ENCODE measurements at regions not wholly inside any gene's neighbourhood (a gene's known extent, or its start where the extent isn't known, plus 50 kb on each side); places are given as distances from the start of the nearest gene placed in this dataset.

DNA sequence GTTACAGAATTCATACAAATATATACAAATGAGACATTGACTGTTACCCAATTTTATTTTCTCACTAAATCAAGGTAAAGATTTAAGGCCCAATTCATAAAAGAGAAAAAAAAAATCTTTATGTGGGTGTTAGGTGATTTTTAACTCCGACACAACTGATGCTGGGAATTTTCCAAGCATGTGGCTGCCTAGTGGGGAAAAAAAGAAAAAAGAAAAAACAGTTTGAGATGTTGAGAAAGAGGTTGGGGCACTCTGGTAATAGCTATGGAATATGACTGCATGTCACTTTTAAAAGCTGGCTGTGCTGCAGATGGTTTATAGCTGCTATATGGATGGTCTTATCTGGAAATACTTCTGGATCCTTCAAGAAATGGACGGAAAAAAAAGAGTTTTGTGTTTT, 739.9 kb upstream of the SOX9 start:
- TF ChIP-seq, protein P1, sequence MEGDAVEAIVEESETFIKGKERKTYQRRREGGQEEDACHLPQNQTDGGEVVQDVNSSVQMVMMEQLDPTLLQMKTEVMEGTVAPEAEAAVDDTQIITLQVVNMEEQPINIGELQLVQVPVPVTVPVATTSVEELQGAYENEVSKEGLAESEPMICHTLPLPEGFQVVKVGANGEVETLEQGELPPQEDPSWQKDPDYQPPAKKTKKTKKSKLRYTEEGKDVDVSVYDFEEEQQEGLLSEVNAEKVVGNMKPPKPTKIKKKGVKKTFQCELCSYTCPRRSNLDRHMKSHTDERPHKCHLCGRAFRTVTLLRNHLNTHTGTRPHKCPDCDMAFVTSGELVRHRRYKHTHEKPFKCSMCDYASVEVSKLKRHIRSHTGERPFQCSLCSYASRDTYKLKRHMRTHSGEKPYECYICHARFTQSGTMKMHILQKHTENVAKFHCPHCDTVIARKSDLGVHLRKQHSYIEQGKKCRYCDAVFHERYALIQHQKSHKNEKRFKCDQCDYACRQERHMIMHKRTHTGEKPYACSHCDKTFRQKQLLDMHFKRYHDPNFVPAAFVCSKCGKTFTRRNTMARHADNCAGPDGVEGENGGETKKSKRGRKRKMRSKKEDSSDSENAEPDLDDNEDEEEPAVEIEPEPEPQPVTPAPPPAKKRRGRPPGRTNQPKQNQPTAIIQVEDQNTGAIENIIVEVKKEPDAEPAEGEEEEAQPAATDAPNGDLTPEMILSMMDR (IDR thresholded peaks at IDR 0.05; ENCODE audit: low read depth, low read length, missing control alignments), result no peak
- in situ Hi-C loops (cut with HindIII; ENCODE audit: low sequenced_read_pairs), result no loop called here
- DNase-seq (ENCODE audit: low read depth), result no peak
- H3K4me3 ChIP-seq (ENCODE audit: low read depth, low read length), result no peak overlapping the region

DNA sequence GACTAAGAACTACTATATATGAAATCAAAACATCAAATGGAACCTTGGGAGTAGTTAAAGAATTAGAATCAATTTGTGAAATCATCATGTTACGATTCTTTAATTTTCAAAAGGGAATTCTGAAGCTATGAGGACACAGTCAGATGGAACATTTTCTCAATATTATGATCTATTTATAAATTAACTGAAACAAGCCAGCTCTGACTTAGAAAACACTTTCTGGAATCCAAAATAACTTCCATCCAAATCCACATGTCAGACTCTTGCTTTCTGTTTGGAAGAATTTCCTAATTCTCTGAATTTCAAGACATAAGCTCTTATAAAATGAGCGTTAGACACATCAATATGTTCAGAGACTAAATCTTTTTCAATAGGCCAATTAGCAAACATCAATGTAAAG, 737.7 kb upstream of the SOX9 start:
- DNase-seq (ENCODE audit: low read depth), result no peak
- no peak overlapping the region for H3K4me3 ChIP-seq (ENCODE audit: low read depth, low read length)
- TF ChIP-seq, protein P1 (IDR thresholded peaks at IDR 0.05; ENCODE audit: low read depth, low read length, missing control alignments), result no peak
- in situ Hi-C loops (cut with HindIII; ENCODE audit: low sequenced_read_pairs), result no loop called here

DNA sequence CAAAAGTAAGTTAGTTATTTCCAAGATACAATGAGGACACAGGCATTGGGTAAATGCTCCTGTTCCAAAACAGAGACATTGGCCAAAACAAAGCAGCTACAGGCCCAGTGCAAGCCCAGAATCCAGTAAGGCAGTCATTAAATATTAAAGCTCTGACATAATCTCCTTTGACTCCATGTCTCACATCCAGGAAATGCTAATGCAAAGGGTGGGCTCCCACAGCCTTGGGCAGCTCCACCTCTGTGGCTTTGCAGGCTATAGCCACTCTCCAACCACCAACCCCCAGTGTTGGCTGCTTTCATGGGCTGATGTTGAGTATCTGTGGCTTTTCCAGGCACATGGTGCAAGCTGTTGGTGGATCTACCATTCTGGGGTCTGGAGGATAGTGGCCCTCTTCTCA, 733.4 kb upstream of the SOX9 start:
- no peak for DNase-seq (ENCODE audit: low read depth)
- TF ChIP-seq, protein P1 (IDR thresholded peaks at IDR 0.05; ENCODE audit: low read depth, low read length, missing control alignments), result no peak
- in situ Hi-C loops (cut with HindIII; ENCODE audit: low sequenced_read_pairs), result no loop called here
- H3K4me3 ChIP-seq (ENCODE audit: low read depth, low read length), result no peak overlapping the region

DNA sequence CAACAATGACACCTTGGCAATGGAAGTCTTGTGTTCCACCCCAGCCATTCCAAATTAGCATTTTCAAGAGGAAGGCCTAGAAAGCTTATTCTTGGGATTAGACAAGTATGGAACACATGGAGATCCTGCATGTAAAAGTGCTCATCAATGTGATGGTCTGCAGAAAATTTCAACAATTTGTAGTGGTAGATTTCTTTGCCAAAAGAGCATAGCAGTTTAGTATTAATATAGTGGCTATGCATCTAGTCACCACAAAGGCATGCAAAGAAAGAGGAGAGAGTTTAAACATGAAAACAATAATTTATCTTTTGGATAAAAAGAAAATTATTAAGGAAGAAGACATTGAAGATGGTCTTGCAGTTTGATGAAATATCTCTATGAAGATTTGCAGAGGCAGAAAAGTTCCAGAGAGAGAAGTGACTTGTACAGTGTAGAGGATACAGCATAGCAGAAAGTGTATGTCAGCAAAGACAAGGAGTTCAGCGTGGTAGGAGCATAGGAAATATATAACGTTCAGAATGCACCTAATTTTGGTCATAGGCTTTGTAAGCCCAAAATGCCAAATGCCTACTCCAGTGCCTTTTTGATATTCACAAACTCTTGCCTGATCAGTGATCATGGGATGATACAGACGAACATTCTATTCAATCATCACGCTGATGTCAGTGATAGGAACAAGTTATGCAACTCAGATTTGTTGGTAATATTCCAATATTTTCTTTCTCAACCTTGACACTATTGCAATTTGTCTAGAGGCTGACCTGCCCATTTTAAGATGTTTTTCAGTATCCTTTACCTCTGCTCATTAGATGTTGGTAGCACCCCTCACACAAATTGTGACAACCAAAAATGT, 727.9 kb upstream of the SOX9 start:
- TF ChIP-seq, protein P1 (IDR thresholded peaks at IDR 0.05; ENCODE audit: low read depth, low read length, missing control alignments), result no peak
- DNase-seq (ENCODE audit: low read depth), result peak; percentile 36
- no peak overlapping the region for H3K4me3 ChIP-seq (ENCODE audit: low read depth, low read length)
- in situ Hi-C loops (cut with HindIII; ENCODE audit: low sequenced_read_pairs), result no loop called here

DNA sequence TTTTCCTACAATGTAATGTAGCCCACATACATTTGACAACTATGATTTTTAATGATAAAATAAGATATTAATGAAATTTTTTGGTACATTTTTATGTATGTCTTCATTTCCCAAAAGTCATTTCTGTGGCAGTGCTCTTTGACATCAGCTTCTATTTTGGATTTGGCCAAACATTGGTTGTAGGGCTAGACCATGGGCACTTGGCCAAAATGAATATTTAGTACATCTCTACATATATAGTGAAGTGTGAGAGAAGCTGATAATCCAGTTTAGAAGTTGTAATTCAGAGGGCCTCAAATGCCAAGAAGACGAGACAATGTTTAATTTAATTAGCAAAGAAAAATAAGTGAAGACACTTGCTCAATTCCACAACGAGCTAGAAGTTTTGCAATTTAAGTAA, 724.9 kb upstream of the SOX9 start:
- no peak for DNase-seq (ENCODE audit: low read depth)
- TF ChIP-seq, protein P1 (IDR thresholded peaks at IDR 0.05; ENCODE audit: low read depth, low read length, missing control alignments), result no peak

DNA sequence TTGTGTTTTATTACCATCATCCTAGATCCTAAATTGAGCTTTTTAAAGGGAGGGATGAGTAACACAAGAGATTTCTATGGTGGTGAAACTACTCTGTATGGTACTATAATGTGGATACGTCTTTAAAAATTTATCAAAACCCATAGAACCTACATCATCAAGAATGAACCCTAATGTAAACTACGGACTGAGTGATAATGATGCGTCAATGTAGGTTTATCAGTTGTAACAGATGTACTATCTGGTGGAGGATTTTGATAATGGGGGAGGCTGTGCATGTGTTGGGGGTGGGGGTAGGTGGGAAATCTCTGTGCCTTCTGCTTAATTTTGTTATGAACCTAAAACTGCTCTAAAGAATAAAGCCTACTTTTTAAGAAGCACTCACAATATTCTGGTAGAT, 724.1 kb upstream of the SOX9 start:
- TF ChIP-seq, protein P1 (IDR thresholded peaks at IDR 0.05; ENCODE audit: low read depth, low read length, missing control alignments), result no peak
- no peak overlapping the region for H3K4me3 ChIP-seq (ENCODE audit: low read depth, low read length)
- in situ Hi-C loops (cut with HindIII; ENCODE audit: low sequenced_read_pairs), result no loop called here
- no peak for DNase-seq (ENCODE audit: low read depth)

More for the DNA sequence above, 724.9 kb upstream of the SOX9 start:
- no peak overlapping the region for H3K4me3 ChIP-seq (ENCODE audit: low read depth, low read length)
- in situ Hi-C loops (cut with HindIII; ENCODE audit: low sequenced_read_pairs), result no loop called here

Data from astrocyte of the cerebellum (primary cell).